22Rv1 (cell line): ENCODE measurements at regions not wholly inside any gene's neighbourhood (a gene's known extent, or its start where the extent isn't known, plus 50 kb on each side); places are given as distances from the start of the nearest gene placed in this dataset.

Experiments used
- CTCF ChIP-seq: fragments of 450-650 bp; IDR thresholded peaks from 2 replicates; pipeline ENCODE4 v1.5.1; 2017; ENCODE audit warnings: mild to moderate bottlenecking
- ZFX ChIP-seq: fragments of 450-650 bp; IDR thresholded peaks from 2 replicates; pipeline ENCODE4 v1.6.1; 2017; ENCODE audit warnings: antibody characterized with exemption, borderline replicate concordance

GRCh38 chr20:3311623-3312022, 72.6 kb upstream of the SLC4A11 start:
- TF ChIP-seq CTCF: no peak
- TF ChIP-seq ZFX: no peak
